ENCODE measurements at regions not wholly inside any gene's neighbourhood (a gene's known extent, or its start where the extent isn't known, plus 50 kb on each side); places are given as distances from the start of the nearest gene placed in this dataset.

- DNase-seq (ENCODE audit: low read depth in 2 of 2) = no peak
Measured at GRCh38 chr3:168583977-168584376, 488.3 kb upstream of the GOLIM4 start.

GRCh38 chr3:168582503-168582902, 486.8 kb upstream of the GOLIM4 start:
- DNase-seq (ENCODE audit: low read depth in 2 of 2) = no peak

- DNase-seq (ENCODE audit: low read depth in 2 of 2) = no peak
Measured at GRCh38 chr3:168581771-168582225, 486.1 kb upstream of the GOLIM4 start.

GRCh38 chr3:168579010-168579409, 483.3 kb upstream of the GOLIM4 start:
- DNase-seq (ENCODE audit: low read depth in 2 of 2) = no peak

- no peak for DNase-seq (ENCODE audit: low read depth in 2 of 2)
Measured at GRCh38 chr3:168575750-168576149, 480.0 kb upstream of the GOLIM4 start.

- DNase-seq (ENCODE audit: low read depth in 2 of 2) = no peak
Measured at GRCh38 chr3:168574455-168575158, 478.9 kb upstream of the GOLIM4 start.

- DNase-seq (ENCODE audit: low read depth in 2 of 2) = no peak
Measured at GRCh38 chr3:168570404-168571155, 474.9 kb upstream of the GOLIM4 start.

GRCh38 chr3:168558728-168559411, 463.1 kb upstream of the GOLIM4 start:
- DNase-seq (ENCODE audit: low read depth in 2 of 2) = no peak

GRCh38 chr3:168552251-168552650, 456.5 kb upstream of the GOLIM4 start:
- DNase-seq (ENCODE audit: low read depth in 2 of 2) = no peak

- no peak for DNase-seq (ENCODE audit: low read depth in 2 of 2)
Measured at GRCh38 chr3:168548719-168549118, 453.0 kb upstream of the GOLIM4 start.

GRCh38 chr3:168546707-168547106, 451.0 kb upstream of the GOLIM4 start:
- DNase-seq (ENCODE audit: low read depth in 2 of 2) = no peak

- no peak for DNase-seq (ENCODE audit: low read depth in 2 of 2)
Measured at GRCh38 chr3:168545591-168545990, 449.9 kb upstream of the GOLIM4 start.

- no peak for DNase-seq (ENCODE audit: low read depth in 2 of 2)
Measured at GRCh38 chr3:168544097-168544957, 448.6 kb upstream of the GOLIM4 start.

- DNase-seq (ENCODE audit: low read depth in 2 of 2) = no peak
Measured at GRCh38 chr3:168540726-168541125, 445.0 kb upstream of the GOLIM4 start.

GRCh38 chr3:168539909-168540308, 444.2 kb upstream of the GOLIM4 start:
- no peak for DNase-seq (ENCODE audit: low read depth in 2 of 2)

GRCh38 chr3:168534761-168535160, 439.0 kb upstream of the GOLIM4 start:
- DNase-seq (ENCODE audit: low read depth in 2 of 2) = no peak

- no peak for DNase-seq (ENCODE audit: low read depth in 2 of 2)
Measured at GRCh38 chr3:168533600-168533999, 437.9 kb upstream of the GOLIM4 start.

- DNase-seq (ENCODE audit: low read depth in 2 of 2) = no peak
Measured at GRCh38 chr3:168532135-168532534, 436.4 kb upstream of the GOLIM4 start.

- DNase-seq (ENCODE audit: low read depth in 2 of 2) = no peak
Measured at GRCh38 chr3:168531116-168531515, 435.4 kb upstream of the GOLIM4 start.

GRCh38 chr3:168524129-168524528, 428.4 kb upstream of the GOLIM4 start:
- no peak for DNase-seq (ENCODE audit: low read depth in 2 of 2)

GRCh38 chr3:168517249-168518071, 421.7 kb upstream of the GOLIM4 start:
- DNase-seq (ENCODE audit: low read depth in 2 of 2) = no peak

Measured in fibroblast of skin of left quadriceps (primary cell).